HTR-8/SVneo (cell line): ENCODE measurements at regions not wholly inside any gene's neighbourhood (a gene's known extent, or its start where the extent isn't known, plus 50 kb on each side); places are given as distances from the start of the nearest gene placed in this dataset.
"Not testable (repeated sequence)": the region's sequence is repeated elsewhere in the genome, so short reads cannot be mapped to it uniquely, and the experiment has no call there.

Source experiments
- DNase-seq: peaks from one replicate; pipeline ENCODE4 v3.0.0; 2011; ENCODE audit warnings: low spot score, mixed read lengths; ENCODE audit not compliant: insufficient read length
- FAIRE-seq: peaks from 2 replicates; lab custom pipeline; 2011; peaks lifted over from hg19 to GRCh38; lab: Jason Lieb, UNC

DNA sequence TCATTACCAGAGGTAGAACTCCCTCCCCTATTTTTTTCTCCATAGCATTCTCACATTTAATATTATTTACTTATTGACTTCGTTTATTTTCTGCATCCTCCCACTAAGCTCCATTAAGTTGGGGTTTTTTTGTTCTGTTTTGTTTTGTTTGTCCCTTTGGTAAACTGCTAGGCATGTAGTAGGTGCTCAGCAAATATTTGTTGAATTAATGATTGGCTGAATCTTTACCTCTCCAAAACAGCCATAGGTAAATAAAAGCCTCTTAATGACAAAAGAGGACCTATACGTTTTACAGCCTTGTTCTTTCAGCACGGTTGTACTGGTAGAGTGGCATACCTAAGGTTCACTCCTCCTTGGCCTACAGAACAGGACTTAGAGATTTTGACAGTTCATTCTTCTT is 52.0 kb downstream of the PRORP start:
- DNase-seq (no peak), FAIRE-seq (no peak)

DNA sequence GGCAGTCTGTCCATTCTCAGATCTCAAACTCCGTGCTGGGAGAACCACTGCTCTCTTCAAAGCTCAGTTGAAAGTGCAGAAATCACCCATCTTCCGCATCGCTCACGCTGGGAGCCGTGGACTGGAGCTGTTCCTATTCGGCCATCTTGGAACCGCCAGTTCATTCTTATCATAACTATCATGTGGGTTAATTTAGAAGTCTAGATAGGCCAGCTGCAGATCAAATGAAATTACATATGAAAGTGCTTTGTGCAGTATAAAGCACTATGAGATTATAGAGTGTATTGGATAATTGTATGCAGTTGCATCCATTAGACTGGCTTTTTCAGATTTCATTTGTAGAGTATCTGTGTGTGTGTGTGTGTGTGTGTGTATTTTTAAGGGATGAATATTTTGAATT is 57.8 kb downstream of the PRORP start:
- FAIRE-seq (no peak), DNase-seq (no peak)

DNA sequence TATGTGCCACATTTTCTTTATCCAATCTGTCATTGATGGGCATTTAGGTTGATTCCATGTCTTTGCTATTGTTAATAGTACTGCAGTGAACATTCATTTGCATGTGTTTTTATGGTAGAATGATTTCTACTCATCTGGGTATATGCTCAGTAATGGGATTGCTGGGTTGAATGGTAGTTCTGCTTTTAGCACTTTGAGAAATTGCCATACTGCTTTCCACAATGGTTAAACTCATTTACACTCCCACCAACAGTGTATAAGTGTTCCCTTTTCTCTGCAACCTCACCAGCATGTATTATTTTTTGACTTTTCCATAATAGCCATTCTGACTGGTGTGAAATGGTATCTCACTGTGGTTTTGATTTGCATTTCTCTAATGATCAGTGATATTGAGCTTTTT is 62.5 kb downstream of the PRORP start:
- DNase-seq, FAIRE-seq: not testable (repeated sequence)

DNA sequence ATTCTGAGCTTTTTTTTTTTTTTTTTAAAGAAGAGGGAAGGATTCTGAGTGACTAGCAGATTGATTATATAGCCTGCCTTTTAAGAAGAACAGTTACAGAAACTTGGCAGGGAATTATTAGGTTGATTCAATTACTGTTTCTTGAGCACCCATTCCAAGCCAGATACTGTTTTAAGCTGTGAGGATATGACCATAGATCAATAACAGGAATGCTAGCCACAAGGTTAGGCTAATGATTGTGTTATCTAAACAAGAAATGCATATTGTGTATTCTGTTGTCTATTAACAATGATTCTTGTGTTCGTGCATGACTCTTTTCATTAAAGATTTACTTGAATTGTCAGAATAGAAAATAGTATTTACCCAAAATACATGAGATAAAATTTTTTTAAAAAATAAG is 67.1 kb downstream of the PRORP start:
- no peak for FAIRE-seq
- DNase-seq = no peak

DNA sequence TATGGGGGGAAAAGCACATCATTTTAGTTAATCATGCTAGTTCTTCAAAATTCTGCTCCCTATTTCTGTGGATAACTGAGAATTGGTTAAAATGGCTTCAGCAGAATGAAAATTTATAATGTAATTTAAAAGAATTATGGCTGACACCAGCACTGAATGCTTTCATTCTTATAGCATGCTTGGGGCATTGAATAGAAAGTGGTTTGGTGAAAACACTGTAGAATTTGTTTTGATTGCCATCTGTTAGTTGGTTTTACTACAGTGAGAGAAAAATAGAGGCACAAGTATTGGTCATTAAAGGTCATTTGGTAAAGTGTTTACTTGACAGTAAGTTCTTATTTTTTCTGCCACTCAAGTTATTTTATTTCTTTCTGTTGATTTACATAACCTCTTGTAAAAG is 70.8 kb downstream of the PRORP start:
- no peak for FAIRE-seq
- DNase-seq = no peak

DNA sequence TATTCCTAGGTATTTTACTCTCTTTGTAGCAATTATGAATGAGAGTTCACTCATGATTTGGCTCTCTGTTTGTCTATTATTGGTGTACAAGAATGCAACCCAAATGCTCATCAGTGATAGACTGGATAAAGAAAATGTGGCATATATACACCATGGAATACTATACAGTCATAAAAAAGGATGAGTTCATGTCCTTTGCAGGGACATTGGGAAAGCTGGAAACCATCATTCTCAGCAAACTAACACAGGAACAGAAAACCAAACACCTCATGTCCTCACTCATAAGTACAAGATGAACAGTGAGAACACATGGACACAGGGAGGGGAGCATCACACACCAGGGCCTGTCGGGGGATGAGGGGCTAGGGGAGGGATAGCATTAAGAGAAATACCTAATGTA is 71.8 kb downstream of the PRORP start:
- not testable (repeated sequence) for DNase-seq, FAIRE-seq

DNA sequence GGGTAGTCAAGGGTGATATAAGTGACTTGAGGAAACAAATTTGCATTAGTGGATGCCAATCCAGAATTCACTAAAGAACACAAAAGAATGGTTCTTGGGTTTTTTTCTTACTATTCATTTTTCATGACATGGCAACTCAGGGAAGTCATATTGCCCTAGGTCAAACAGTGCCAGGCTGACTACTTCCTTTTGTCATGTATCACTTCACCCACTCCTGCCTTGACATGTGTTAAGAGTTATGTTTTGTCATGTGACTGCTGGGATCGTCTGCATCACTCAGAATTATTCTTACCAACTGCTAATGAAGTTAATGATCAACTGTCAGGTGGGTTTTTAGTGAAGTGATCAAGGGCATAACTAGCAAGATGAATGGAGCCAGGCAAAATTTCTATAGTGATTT is 74.2 kb downstream of the PRORP start:
- FAIRE-seq (peak; percentile 4), DNase-seq (no peak)

DNA sequence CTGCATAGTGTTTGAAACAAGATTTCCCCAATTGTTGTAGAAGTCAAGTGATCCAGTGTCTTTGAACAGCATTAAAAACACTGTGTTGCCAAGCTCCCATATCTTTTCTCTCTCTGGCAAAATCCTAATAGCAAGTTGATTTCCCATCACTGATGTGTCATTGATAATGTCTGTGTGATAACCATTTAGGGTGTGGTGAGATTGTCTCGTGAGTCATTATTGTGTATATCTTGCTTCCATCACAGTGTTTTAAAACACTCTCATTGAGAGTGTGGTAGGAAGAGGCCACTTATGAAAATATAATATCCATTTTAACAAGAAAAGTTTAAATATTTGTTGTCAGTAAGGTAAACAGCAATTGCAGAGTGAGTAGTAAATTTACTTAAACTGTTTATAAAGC is 74.7 kb downstream of the PRORP start:
- DNase-seq = no peak
- FAIRE-seq = no peak

DNA sequence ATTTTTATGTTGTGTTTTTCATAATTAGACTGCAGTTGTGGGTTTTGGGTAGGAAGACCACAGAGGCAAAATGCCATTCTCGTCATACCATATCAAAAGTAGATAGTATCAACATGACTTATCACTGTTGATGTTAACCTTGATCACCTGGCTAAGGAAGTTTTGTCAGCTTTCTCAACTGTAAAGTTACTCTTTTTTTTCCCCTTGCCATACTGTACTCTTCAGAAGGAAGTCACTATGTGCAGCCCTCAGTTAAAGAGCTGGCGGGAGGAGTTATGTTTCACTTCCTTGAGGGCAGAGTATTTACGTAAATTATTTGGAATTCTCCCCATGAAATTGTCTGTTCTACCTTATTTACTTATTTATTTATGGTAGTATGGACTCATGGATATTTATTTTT is 78.7 kb downstream of the PRORP start:
- FAIRE-seq = no peak
- no peak for DNase-seq

DNA sequence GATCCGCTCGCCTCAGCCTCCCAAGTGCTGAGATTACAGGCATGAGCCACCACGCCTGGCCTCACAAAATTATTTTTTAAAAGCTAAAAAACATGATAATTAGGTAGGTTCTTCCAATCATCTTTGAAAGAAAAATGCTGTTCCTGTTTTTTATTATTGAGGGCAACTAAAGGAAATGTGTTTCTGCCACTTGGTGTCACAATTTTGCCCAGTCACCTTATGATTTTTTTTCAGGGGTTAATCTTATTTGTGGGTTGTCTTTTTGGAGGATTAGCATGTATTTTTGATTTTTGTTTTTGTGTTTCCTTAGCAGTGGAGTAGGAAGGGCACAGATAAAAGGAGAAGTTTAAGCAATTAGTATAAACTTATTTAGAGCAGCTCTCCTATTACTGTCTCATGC is 79.8 kb downstream of the PRORP start:
- DNase-seq (no peak), FAIRE-seq (no peak)

DNA sequence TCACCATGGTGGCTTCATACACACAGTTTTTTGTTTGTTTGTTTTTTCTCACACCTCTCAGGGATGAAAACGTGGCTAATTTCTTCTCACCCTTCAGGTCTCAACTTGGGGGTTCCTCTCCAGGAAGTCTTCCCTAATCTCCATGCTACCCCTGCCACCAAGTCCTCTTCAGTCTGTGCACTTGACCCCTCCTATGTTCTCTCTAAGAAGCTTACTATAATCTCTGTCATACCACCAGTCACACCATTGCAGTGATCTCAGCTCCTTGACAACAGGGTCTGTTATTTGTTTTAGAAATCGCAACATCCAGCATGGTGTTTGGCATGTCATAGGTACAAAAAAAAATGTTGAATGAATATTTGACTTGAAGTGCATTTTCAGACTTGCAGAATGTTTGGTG is 83.4 kb downstream of the PRORP start:
- FAIRE-seq (no peak), DNase-seq (no peak)

DNA sequence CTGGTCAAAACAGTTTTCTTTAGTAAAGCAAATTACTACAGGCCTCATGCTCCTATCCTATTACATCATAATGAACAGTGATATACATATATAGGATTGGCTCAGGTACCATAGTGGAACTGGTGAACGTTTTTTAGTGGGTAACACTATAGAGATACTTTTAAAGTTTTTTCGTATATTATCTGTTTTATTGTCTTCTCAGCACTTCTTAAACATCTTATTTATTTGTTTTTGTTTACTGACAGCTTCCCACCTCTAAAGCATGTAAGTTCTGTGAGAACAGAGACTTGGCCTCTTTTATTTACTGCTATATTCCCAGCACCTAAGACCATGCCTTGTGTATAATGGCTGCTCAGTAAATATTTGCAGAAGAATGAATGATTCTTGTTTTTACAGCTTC is 81.1 kb upstream of the PSMA6 start:
- FAIRE-seq = no peak

DNA sequence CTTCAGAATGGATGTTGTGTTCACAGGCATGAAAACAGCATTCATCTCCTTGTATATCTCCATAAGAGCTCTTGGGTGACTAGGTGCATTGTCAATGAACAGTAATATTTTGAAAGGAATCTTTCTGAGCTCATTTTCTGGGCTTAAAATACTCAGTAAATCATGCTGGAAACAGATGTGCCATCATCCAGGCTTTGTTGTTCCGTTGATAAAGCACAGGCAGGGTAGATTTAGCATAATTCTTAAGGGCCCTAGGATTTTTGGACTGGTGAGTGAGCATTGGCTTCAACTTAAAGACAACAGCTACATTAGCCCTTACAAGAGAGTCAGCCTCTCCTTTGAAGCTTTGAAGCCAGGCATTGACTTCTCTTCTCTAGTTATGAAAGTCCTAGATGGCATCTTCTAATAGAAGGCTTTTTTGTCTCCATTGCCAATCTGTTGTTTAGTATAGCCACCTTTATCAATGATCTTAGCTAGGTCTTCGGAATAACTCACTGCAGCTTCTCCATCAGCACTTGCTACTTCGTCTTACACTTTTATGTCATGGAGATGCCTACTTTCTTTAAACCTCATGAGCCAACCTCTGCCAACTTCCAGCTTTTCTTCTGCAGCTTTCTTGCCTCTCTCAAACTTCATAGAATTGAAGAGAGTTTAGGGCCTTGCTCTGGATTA is 79.6 kb upstream of the PSMA6 start:
- FAIRE-seq (no peak), DNase-seq (no peak)

More for the DNA sequence above, 81.1 kb upstream of the PSMA6 start:
- no peak for DNase-seq

DNA sequence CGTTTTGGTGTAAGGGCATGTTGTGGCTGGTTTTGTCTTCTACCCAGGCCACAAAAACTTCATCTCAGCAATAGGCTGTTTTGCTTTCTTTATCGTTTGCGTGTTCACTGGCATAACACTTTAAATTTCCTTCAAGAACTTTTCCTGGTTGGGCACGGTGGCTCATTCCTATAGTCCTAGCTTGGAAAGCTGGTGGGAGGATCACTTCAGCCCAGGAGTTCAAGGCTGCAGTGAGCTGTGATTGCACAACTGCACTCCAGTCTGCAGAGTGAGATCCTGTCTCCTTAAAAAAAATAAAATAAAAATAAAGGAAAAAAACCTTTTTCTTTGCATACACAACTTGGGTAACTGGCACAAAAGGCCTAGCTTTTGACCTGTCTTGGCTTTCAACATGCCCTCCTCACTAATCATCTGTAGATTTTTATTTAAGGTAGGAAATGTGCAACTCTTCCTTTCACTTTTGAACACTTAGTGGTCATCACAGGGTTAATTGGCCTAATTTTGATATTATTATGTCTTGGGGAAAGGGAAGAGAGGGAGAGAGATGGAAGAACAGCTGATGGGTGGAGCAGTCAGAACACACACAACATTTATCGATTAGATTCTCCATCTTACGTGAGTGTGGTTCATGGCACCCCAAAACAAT is 78.9 kb upstream of the PSMA6 start:
- FAIRE-seq = no peak
- DNase-seq = no peak

DNA sequence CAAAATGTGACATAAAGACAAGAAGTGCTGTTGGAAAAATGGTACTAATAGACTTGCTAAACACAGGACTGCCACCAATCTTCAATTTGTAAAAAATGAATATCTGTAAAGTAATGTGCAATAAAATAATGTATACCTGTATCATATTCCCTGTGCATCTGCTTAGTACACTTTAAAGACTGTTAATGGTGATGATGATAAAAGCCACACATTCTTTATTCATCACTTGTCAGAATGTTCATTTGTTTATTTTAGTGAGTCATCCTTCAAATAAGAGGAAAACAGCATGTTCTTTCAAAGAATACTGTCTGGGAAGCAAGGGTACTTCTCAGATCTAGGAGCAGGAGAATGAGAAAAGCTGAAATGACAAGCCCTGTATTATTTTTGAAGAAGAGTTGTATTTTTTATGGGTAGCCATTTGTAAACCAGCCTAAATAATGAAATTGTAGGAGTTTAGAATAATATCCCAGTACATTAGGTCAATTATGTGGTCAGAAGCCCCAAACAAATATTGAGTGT is 78.3 kb upstream of the PSMA6 start:
- DNase-seq (peak; percentile 23), FAIRE-seq (no peak)

DNA sequence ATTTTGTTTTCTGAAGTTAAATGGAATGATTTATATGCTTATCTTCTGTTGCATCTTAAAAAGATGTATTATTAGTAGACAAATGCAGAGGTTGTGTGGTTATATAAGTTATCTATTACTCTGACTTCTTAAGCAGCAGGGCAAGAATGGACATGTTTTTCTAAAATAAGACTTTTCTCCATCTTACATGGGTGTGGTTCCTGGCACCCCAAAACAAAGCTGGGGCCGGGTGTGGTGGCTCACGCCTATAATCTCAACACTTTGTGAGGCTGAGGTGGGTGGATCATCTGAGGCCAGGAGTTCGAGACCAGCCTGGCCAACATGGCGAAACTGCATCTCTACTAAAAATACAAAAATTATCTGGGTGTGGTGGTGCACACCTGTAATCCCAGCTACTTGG is 77.8 kb upstream of the PSMA6 start:
- not testable (repeated sequence) for DNase-seq, FAIRE-seq

DNA sequence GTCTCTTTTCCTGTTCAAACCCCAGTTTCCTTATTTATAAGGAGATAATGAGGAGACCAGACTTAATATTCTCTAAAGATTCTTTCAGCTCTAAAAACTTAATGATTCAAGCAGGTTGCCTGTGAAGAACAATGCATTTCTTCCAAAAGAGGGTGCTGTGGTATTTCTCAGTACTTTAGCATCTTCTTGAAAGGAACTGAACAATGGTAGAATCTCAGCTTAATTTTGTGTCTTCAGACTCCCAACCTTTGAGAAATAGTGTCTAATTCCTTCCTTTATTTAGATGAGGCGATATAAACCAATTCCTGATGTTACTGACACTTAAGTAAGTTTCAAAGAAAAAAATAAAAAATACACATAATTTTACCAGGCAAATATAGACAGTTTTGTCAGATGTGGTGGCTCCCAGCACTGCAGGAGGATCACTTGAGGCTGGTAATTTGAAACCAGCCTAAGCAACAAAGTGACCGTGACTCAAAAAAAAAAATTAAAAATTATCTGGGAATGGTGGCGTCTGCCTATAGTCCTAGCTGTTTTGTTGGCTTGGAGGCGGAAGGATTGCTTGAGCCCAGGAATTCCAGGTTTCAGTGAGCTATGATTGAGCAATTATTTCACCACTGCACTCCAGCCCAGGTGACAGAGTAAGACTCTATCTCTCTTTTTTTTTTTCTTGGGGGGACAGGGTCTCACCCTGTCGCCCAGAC is 76.9 kb upstream of the PSMA6 start:
- DNase-seq (peak; percentile 56), FAIRE-seq (no peak)

DNA sequence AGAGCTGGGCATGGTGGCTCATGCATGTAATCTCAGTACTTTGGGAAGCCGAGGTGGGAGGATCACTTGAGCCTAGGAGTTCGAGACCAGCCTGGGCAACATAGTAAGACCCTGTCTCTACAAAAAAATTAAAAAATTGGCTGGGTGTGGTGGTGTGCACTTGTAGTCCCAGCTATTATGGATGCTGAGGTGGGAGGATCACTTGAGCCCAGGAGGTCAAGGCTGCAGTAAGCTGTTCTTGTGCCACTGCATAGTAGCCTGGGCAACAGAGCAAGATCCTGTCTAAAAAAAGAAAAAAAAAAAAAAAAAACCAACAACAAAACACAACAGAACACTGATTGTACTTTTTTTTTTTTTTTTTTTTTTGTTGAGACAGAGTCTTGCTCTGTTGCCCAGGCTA is 74.0 kb upstream of the PSMA6 start:
- not testable (repeated sequence) for FAIRE-seq, DNase-seq

DNA sequence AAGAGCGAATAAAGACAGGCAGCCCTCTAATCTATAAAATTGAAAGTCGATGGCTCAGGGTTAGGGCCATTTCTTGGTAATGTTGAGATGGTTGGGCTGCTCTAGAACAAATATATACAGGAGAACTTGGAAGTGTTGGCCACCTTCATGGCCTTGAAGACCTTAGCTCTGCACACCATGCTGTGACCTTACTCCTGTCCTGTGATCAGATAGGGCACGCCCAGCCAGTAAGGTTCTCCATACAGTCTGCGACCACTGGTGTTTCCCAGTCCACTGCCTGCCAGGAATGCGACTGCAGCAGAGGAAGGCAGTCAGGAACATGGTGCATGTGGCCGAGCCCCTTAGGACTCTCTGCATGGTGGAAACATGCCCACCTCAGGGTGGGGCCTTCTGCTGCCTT is 73.2 kb upstream of the PSMA6 start:
- FAIRE-seq = no peak
- no peak for DNase-seq

DNA sequence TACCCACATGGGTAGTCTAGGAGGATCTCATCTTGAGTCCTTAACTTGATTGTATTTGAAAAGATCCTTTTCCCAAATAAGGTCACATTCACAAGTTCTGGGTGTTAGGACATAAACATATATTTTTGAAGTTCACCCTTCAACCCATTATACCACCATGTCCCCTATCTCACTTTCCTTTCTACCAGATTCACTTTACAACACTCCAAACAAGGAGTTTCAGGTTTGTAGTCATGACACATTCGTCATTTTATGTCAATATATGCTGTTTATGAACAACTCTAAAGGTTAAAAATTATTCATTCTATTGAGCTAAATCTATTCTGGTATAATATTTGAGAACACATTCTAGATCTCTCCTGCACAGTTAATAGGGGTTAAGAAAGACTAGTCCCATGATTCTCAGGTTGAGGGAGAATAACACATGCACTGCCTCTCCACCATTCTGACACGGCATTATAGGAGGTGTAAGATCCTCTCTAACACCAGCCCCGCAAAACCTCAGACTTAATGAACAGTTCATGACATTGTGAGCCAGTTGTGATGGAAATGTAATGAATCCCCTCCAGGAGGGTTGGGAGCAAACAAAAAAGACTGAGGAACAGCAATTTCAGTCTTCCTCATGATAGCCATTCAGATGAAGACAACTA is 72.0 kb upstream of the PSMA6 start:
- FAIRE-seq (no peak), DNase-seq (no peak)

DNA sequence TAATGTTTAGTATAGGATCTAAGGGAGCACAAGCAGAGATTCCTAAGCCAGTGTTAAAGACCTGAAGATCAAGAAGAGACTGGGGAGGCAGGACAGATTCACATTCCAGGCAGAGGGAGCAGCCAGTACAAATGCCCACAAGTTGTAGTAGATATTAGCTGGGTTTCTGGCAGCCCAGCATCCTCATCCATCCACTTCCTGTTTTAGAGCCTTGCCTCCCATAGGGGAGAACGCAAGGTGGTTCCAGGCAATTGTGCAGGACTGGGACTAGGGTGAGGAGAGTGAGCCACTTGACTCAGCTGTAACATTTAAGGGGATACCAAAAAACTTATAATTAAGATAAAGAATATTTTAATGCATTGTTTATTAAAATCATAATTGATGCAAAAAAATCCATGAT is 71.3 kb upstream of the PSMA6 start:
- DNase-seq = no peak
- no peak for FAIRE-seq
